ENCODE measurements at regions not wholly inside any gene's neighbourhood (a gene's known extent, or its start where the extent isn't known, plus 50 kb on each side); places are given as distances from the start of the nearest gene placed in this dataset.

- TF ChIP-seq NFXL1 (CRISPR knock-in tag; IDR thresholded peaks at IDR 0.05) = no peak
- no peak for TF ChIP-seq HIVEP1 (CRISPR knock-in tag; IDR thresholded peaks at IDR 0.05)
Observed at GRCh38 chr4:106803083-106803482, 233.0 kb downstream of the DKK2 start (continued).

DNA sequence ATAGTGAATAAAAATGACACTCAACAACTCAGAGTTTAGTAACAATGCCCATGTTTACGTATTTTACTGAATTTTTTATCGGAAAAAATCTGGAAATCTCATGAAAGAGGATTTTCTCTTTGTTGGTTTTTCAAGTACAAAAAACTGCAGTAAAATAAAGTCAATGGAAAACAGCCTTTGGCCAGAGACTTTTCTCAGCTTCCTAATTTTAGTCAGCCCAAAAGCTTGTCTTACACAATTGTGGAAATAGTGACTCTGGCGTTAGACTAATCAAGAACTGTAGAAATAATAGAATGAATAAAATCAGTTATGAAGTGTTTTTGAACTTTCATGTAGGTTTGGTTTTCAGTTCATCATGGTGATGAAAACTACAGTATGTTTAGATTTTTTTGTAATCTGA, 234.7 kb downstream of the DKK2 start:
- Histone ChIP-seq H3K4me1 (replicated peaks in 1 of 2; ENCODE audit: control insufficient read depth in 2 of 2, insufficient read depth in 2 of 2, low read length in 2 of 2) (no peaks in the 10 kb centered on the region), H3K9ac (ENCODE audit: insufficient read depth in 1 of 2, low read depth in 2 of 2, low read length in 2 of 2) (no peak overlapping the region), H3K9me1 (ENCODE audit: control insufficient read depth, insufficient read depth, low read length) (no peaks in the 10 kb centered on the region), H3K27ac (ENCODE audit: extremely low read depth, low read depth, low read length) (no peak overlapping the region), H2AFZ (ENCODE audit: low read depth, low read length) (no peak overlapping the region), H3K4me3 (no peak overlapping the region), H3K9me3 (replicated peaks; ENCODE audit: control insufficient read depth, insufficient read depth, low read depth, low read length) (0 out of 2 replicates have a peak, but pooled peaks cover 1% of the 10 kb centered on the region), H3K4me2 (ENCODE audit: insufficient read depth, low read length) (no peak overlapping the region), H3K36me3 (ENCODE audit: control insufficient read depth, insufficient read depth, low read length) (no peaks in the 10 kb centered on the region), H3K79me2 (ENCODE audit: control insufficient read depth, insufficient read depth, low read length) (no peaks in the 10 kb centered on the region), H3K27me3 (ENCODE audit: control insufficient read depth in 2 of 2, insufficient read depth in 2 of 2, low read length in 2 of 2) (no peaks in the 10 kb centered on the region), H4K20me1 (replicated peaks; ENCODE audit: control insufficient read depth, insufficient read depth, low read length) (no peaks in the 10 kb centered on the region)
- ChIA-PET CTCF (ENCODE audit: low intra/inter-chr PET ratio) (no interaction called here), POLR2A (no interaction called here)
- in situ Hi-C loops (cut with MboI) (no loop called here), intact Hi-C loops (cut with micrococcal nuclease) (no loop called here)
- FAIRE-seq = no peak
- ATAC-seq = no peak
- WGBS (ENCODE audit: insufficient coverage, low coverage, missing lambda C conversion rate) = 2% methylated on average over 3 of the region's 3 CpGs
- no peak for DNase-seq (ENCODE audit: extremely low read depth in 1 of 4, low spot score in 3 of 4)
- BruUV-seq (replicated peaks) = no TSS peak
- TF ChIP-seq ZNF407 (IDR thresholded peaks at IDR 0.05; ENCODE audit: low read depth) = no peak
- TF ChIP-seq CEBPB (tag; IDR thresholded peaks at IDR 0.05) = no peak
- no peak for TF ChIP-seq JUNB (CRISPR knock-in tag; conservative IDR thresholded peaks at IDR 0.05)
- TF ChIP-seq POU5F1 (IDR thresholded peaks at IDR 0.05; ENCODE audit: borderline replicate concordance, low read depth, low read length, partially characterized antibody) = no peak
- TF ChIP-seq SOX6 (IDR thresholded peaks at IDR 0.05) = no peak
- no peak for TF ChIP-seq ZNF23 (CRISPR knock-in tag; IDR thresholded peaks at IDR 0.05)
- no peak for TF ChIP-seq GTF2A2 (tag; IDR thresholded peaks at IDR 0.05)
- no peak for TF ChIP-seq SETDB1 (IDR thresholded peaks at IDR 0.05; ENCODE audit: low read length)
- TF ChIP-seq, protein P1, sequence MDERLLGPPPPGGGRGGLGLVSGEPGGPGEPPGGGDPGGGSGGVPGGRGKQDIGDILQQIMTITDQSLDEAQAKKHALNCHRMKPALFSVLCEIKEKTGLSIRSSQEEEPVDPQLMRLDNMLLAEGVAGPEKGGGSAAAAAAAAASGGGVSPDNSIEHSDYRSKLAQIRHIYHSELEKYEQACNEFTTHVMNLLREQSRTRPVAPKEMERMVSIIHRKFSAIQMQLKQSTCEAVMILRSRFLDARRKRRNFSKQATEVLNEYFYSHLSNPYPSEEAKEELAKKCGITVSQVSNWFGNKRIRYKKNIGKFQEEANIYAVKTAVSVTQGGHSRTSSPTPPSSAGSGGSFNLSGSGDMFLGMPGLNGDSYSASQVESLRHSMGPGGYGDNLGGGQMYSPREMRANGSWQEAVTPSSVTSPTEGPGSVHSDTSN (CRISPR knock-in tag; IDR thresholded peaks at IDR 0.05; ENCODE audit: low read depth) = no peak
- TF ChIP-seq, protein P1 (tag; conservative IDR thresholded peaks at IDR 0.05; ENCODE audit: low read depth) = no peak
- TF ChIP-seq ZNF3 (CRISPR knock-in tag; IDR thresholded peaks at IDR 0.05) = no peak
